ENCODE measurements at regions not wholly inside any gene's neighbourhood (a gene's known extent, or its start where the extent isn't known, plus 50 kb on each side); places are given as distances from the start of the nearest gene placed in this dataset.

DNA sequence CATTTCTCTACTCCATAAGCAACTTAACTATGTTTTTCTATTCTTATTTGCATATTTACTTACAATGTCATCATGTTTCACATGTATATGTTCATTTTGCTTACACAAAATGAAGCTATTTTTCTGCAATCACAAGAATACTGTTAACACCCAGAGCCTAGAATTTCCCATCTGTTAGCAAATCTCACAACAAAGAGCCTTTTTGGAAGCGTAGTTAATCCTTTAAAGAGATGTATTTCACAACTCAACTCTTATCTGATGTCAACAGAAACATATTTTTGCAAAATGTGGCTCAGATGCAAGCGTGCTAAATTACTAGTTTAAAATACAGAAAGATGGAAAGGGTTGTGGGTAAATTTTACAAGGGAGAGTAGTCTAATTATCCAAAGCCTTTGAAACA is 110.6 kb upstream of the COL1A2 start:
- peaks cover 7% of the 10 kb centered on the region for H3K9me3 Mint-ChIP-seq
- H3K36me3 Mint-ChIP-seq: no peaks in the 10 kb centered on the region
- ATAC-seq (no peak), DNase-seq (ENCODE audit: low spot score in 2 of 2) (no peak)
- no peaks in the 10 kb centered on the region for H3K4me1 Mint-ChIP-seq
- H3K4me3 Mint-ChIP-seq: no peak overlapping the region
- no peak overlapping the region for H3K27ac Mint-ChIP-seq

GRCh38 chr7:94286111-94286510 is 108.6 kb upstream of the COL1A2 start:
- Mint-ChIP-seq H3K9me3 (peaks cover 7% of the 10 kb centered on the region), H3K27ac (no peak overlapping the region), H3K4me3 (no peak overlapping the region), H3K4me1 (no peaks in the 10 kb centered on the region), H3K36me3 (no peaks in the 10 kb centered on the region)
- ATAC-seq (no peak), DNase-seq (ENCODE audit: low spot score in 2 of 2) (no peak)

DNA sequence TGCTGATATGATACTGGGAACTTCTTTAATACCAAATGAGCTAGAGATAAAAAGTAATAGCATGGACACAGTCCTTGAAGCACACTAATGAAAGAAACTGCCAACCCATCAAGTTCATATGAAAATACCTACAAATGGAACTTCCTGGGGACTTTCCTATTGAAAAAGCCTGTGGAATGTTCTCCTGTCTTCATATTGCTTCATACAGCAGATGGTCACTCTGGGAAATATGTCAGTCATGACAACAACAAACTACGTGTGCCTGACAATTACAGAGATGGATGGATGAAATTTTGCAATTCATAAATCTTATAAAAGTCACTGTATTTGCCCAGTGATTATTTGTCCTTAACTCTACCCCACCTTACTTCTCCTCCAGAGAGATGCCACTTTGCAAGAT is 106.6 kb upstream of the COL1A2 start:
- DNase-seq (ENCODE audit: low spot score in 2 of 2): no peak
- H3K4me1 Mint-ChIP-seq: no peaks in the 10 kb centered on the region
- H3K27ac Mint-ChIP-seq: no peak overlapping the region
- H3K9me3 Mint-ChIP-seq: peaks cover 7% of the 10 kb centered on the region
- H3K4me3 Mint-ChIP-seq: no peak overlapping the region
- ATAC-seq: no peak
- H3K36me3 Mint-ChIP-seq: no peaks in the 10 kb centered on the region

GRCh38 chr7:94289071-94289470 is 105.6 kb upstream of the COL1A2 start:
- no peak overlapping the region for H3K27ac Mint-ChIP-seq
- H3K4me1 Mint-ChIP-seq: no peaks in the 10 kb centered on the region

DNA sequence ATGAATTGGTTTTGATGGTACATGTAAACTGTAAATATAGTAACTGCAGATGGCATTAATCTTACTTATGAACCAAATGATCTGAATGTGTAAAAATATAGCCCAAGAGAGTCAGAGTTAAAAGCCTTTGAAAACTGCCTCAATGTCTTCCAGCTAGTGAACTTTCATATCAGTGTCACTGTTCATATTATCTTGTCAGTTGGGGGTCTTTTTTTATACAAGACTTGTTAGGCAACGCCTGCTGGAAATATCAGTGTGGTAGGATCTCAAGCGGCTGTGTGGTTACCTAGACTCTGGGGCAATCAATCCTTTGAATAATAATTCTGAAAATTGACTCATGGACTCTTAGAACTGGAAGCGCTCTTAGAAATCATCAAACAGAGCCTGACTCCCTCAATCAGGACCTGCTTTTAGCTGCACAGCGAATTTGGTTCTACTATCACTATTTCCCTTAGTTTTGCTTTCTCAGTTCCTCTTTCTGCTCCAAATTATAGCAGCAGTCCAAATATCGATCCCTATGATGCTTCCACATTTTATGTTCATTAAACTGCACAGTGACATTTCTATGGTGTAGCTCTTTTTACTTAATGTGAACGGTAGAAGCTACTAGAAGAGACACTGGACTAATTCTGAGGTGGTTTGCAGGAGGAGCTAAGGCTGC is 100.1 kb upstream of the COL1A2 start:
- H3K4me3 Mint-ChIP-seq: no peak overlapping the region
- no peaks in the 10 kb centered on the region for H3K36me3 Mint-ChIP-seq
- H3K4me1 Mint-ChIP-seq: no peaks in the 10 kb centered on the region
- DNase-seq (ENCODE audit: low spot score in 2 of 2) (no peak), ATAC-seq (no peak)
- no peaks in the 10 kb centered on the region for H3K9me3 Mint-ChIP-seq
- H3K27ac Mint-ChIP-seq: no peak overlapping the region

More at GRCh38 chr7:94289071-94289470, 105.6 kb upstream of the COL1A2 start:
- ATAC-seq: no peak
- Mint-ChIP-seq H3K9me3 (peaks cover 7% of the 10 kb centered on the region), H3K36me3 (no peaks in the 10 kb centered on the region), H3K4me3 (no peak overlapping the region)
- DNase-seq (ENCODE audit: low spot score in 2 of 2): no peak

- H3K4me3 Mint-ChIP-seq: no peak overlapping the region
- H3K4me1 Mint-ChIP-seq: no peaks in the 10 kb centered on the region
- DNase-seq (ENCODE audit: low spot score in 2 of 2): no peak
- no peak overlapping the region for H3K27ac Mint-ChIP-seq
- H3K9me3 Mint-ChIP-seq: no peaks in the 10 kb centered on the region
- H3K36me3 Mint-ChIP-seq: no peaks in the 10 kb centered on the region
- ATAC-seq: no peak
These were observed 98.8 kb upstream of the COL1A2 start for GRCh38 chr7:94295850-94296249.

DNA sequence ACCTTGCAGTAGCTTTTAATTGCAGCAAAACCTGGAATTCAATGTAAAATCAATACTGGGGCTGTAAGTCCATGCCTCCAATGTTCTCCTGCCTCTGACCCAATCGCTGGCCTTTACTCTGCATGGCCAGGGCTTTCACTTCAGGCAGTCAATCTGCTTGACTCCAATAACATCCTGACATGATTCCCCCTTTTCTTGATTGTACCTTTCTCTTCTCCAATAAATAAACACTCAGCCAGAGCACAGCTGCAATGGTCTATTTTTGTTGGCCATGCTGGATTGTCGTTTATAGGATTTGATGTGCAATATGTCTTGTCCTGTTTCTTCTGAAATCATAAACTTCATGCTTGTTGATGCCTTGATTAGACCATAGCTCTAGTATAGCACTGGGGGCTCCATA is 97.8 kb upstream of the COL1A2 start:
- Mint-ChIP-seq H3K9me3 (no peaks in the 10 kb centered on the region), H3K36me3 (no peaks in the 10 kb centered on the region), H3K27ac (no peak overlapping the region), H3K4me3 (no peak overlapping the region), H3K4me1 (no peaks in the 10 kb centered on the region)
- ATAC-seq: no peak
- no peak for DNase-seq (ENCODE audit: low spot score in 2 of 2)

- Mint-ChIP-seq H3K4me3 (no peak overlapping the region), H3K27ac (no peak overlapping the region), H3K9me3 (no peaks in the 10 kb centered on the region), H3K4me1 (no peaks in the 10 kb centered on the region), H3K36me3 (no peaks in the 10 kb centered on the region)
- DNase-seq (ENCODE audit: low spot score in 2 of 2) (no peak), ATAC-seq (no peak)
These were observed 97.3 kb upstream of the COL1A2 start for GRCh38 chr7:94297397-94297838.

DNA sequence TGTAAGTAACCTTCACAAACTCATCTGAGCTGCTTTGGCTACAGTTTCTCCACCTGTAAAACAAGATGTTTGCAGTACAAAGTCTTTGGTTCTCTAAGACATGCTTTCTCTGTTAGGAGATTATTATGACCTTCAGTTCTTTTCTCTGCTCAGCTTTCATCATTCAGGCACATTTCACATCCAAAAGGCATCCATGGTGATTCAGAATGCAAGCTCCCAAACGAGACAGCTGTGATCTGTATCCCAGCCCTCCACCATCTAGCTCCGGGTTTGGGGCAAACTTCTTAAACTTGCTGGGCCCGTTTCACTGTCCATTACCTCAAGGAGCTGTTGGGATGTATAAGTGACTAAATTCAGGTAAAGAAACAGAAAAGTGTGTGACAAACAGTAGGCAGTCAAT is 95.8 kb upstream of the COL1A2 start:
- H3K4me1 Mint-ChIP-seq: no peaks in the 10 kb centered on the region
- no peaks in the 10 kb centered on the region for H3K36me3 Mint-ChIP-seq
- H3K9me3 Mint-ChIP-seq: no peaks in the 10 kb centered on the region
- DNase-seq (ENCODE audit: low spot score in 2 of 2) (no peak), ATAC-seq (no peak)
- no peak overlapping the region for H3K4me3 Mint-ChIP-seq
- no peak overlapping the region for H3K27ac Mint-ChIP-seq

DNA sequence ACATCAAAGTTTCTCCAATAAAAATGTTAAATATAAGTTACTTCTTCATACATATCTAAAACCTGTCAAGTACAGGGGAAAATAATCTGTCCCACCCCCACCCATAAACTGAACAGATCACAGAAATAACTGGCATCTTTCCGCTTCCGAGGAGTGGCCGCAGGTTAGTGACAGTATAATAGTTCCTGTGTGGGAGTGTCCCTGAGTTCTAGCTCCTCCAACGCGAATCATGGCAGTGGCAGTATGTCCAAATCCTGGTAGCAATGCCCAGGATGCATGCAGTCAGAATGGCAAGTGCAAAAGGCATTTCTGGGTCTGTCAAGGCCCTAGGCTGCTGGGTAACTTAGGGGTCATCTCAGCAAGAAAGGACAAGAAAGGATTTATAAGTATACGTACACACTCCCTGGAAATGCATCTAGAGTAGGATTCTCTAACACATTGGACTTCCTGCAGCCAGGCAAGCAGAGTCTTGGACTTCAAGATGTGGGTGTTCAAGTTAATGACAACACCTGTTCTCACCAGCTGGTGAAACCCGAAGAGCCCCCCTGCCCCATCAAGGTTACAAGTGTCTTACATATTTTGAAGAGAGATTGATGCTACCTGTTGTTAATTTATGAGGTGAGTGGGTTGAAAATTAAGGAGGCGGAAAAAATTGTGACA is 94.4 kb upstream of the COL1A2 start:
- Mint-ChIP-seq H3K36me3 (no peaks in the 10 kb centered on the region), H3K27ac (no peak overlapping the region), H3K4me3 (no peak overlapping the region), H3K4me1 (no peaks in the 10 kb centered on the region), H3K9me3 (no peaks in the 10 kb centered on the region)
- DNase-seq (ENCODE audit: low spot score in 2 of 2): no peak
- no peak for ATAC-seq

- ATAC-seq: no peak
These were observed 93.6 kb upstream of the COL1A2 start for GRCh38 chr7:94301024-94301586.

GRCh38 chr7:94303118-94303517 is 91.6 kb upstream of the COL1A2 start:
- Mint-ChIP-seq H3K4me1 (no peaks in the 10 kb centered on the region), H3K4me3 (no peak overlapping the region), H3K27ac (no peak overlapping the region), H3K9me3 (peaks cover 5% of the 10 kb centered on the region), H3K36me3 (no peaks in the 10 kb centered on the region)
- ATAC-seq (no peak), DNase-seq (ENCODE audit: low spot score in 2 of 2) (no peak)

More at GRCh38 chr7:94301024-94301586, 93.6 kb upstream of the COL1A2 start:
- no peaks in the 10 kb centered on the region for H3K4me1 Mint-ChIP-seq
- no peak for DNase-seq (ENCODE audit: low spot score in 2 of 2)
- no peaks in the 10 kb centered on the region for H3K9me3 Mint-ChIP-seq
- no peaks in the 10 kb centered on the region for H3K36me3 Mint-ChIP-seq
- H3K27ac Mint-ChIP-seq: no peak overlapping the region
- H3K4me3 Mint-ChIP-seq: no peak overlapping the region

DNA sequence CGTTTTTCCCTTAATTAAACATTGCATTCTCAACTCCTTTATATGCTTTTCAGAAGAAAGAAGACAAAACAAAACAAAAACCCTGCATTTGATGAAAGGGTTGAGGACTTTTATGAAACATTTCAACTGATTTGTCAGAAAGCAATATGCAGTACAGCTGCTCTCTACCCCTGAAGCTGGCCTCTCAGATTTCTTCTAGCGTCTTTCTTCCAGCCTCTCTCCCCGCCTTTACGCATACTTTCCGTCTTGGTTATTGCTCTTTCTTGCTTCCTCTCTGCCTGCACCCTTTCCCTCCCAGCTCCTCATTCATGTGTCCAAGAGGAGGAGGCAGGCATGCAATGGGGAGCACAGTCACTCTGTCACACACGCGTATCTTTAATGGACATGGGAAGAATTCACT is 91.0 kb upstream of the COL1A2 start:
- Mint-ChIP-seq H3K27ac (no peak overlapping the region), H3K9me3 (peaks cover 5% of the 10 kb centered on the region), H3K36me3 (no peaks in the 10 kb centered on the region), H3K4me3 (no peak overlapping the region), H3K4me1 (no peaks in the 10 kb centered on the region)
- ATAC-seq (no peak), DNase-seq (ENCODE audit: low spot score in 2 of 2) (no peak)

- H3K4me3 Mint-ChIP-seq: no peak overlapping the region
- ATAC-seq (no peak), DNase-seq (ENCODE audit: low spot score in 2 of 2) (no peak)
- H3K36me3 Mint-ChIP-seq: no peaks in the 10 kb centered on the region
- no peak overlapping the region for H3K27ac Mint-ChIP-seq
- H3K4me1 Mint-ChIP-seq: no peaks in the 10 kb centered on the region
- H3K9me3 Mint-ChIP-seq: peaks cover 11% of the 10 kb centered on the region
These were observed 89.8 kb upstream of the COL1A2 start for GRCh38 chr7:94304878-94305277.

DNA sequence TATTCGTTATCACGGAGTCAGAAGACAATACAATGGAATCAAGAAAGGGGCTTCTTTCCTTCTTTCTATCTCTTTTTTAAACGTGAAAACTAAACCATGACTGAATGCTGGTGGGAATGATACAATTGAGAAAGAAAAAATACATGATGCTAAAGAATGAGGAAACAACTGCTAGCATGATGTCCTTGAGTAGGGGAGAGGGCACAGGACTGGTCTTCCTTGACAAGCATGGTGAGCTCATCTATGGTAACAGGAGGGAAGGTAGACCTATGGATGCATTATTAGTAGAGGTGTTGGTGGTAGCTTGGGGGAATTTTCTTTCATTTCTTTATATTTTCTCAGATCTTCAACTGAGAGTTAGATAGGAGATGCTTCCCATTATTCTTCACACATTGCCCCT is 88.9 kb upstream of the COL1A2 start:
- ATAC-seq (no peak), DNase-seq (ENCODE audit: low spot score in 2 of 2) (no peak)
- Mint-ChIP-seq H3K27ac (no peak overlapping the region), H3K4me1 (no peaks in the 10 kb centered on the region), H3K9me3 (peaks cover 11% of the 10 kb centered on the region), H3K36me3 (no peaks in the 10 kb centered on the region), H3K4me3 (no peak overlapping the region)

DNA sequence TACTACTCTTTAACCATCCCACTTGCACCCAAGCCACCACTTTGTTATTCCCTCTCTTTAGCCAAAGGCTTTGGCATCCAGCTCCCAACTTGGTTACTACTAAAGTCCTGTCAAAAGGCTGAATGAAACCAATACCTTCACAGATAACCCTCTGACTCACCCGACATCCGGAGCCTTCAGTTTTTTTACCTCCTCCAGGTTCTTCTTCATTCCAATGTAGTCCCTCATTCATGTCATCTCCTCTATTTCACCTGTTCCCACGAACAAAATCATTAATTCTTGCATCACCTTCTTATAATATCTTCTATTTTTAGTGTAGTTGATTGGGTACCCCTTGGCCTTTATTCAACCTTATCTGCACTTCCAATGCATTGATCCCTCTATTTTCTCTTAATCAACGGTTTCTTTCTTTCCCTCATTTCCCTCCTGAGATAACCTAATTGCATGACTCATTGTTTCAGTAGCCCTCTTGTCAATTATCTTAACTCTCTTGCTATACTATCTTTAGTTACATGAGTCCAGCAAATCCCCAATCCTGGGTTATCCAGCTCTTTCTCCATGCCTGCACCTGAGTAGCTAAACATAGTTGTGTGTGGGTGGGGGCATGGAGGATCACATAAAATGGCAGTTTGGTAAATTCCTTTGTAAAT is 87.2 kb upstream of the COL1A2 start:
- peaks cover 11% of the 10 kb centered on the region for H3K9me3 Mint-ChIP-seq

More for the DNA sequence above, 87.2 kb upstream of the COL1A2 start:
- no peaks in the 10 kb centered on the region for H3K4me1 Mint-ChIP-seq
- DNase-seq (ENCODE audit: low spot score in 2 of 2) (no peak), ATAC-seq (no peak)
- no peak overlapping the region for H3K4me3 Mint-ChIP-seq
- H3K27ac Mint-ChIP-seq: no peak overlapping the region
- no peaks in the 10 kb centered on the region for H3K36me3 Mint-ChIP-seq
